SK-N-SH (cell line): ENCODE measurements at regions not wholly inside any gene's neighbourhood (a gene's known extent, or its start where the extent isn't known, plus 50 kb on each side); places are given as distances from the start of the nearest gene placed in this dataset.

Source experiments
- CTCF ChIA-PET: fragments of 300-600, 350-600 bp; formaldehyde crosslinking; extraction: SDS; loops from one replicate; lab custom pipeline; 2021; lab: Yijun Ruan, JAX
- POLR2A ChIA-PET: fragments of 350-600 bp; sonication (Branson Sonifier 250); formaldehyde crosslinking; extraction: SDS; loops from one replicate; lab custom pipeline; 2020; ENCODE audit warnings: antibody characterized with exemption, inconsistent platforms; lab: Yijun Ruan, JAX
- DNase-seq: peaks from one replicate; pipeline ENCODE4 v3.0.0; 2012
- H2AFZ ChIP-seq: fragments of 200-600 bp; sonication (generic); 2 replicates; pipeline ENCODE4 v1.8.1; 2016; ENCODE audit warnings: antibody characterized with exemption, mild to moderate bottlenecking, low read depth
- H3F3A ChIP-seq: fragments of 200-600 bp; sonication (generic); replicated peaks from 2 replicates; pipeline ENCODE3; 2016; ENCODE audit warnings: antibody characterized with exemption, mild to moderate bottlenecking; ENCODE audit not compliant: insufficient read depth
- H3K27ac ChIP-seq, 2 experiments: fragments of 200-500 bp in 1 of 2; fragments of 200-600 bp in 1 of 2; sonication (Bioruptor generic) in 1 of 2; sonication (generic), shearing (Covaris generic) in 1 of 2; 2 replicates each; pipeline versions ENCODE4 v1.5.1 to v1.6.1; 2014 to 2016; ENCODE audit warnings: low read depth in 2 of 2, inconsistent platforms in 1 of 2, low read length in 1 of 2, mild to moderate bottlenecking in 1 of 2, mixed read lengths in 1 of 2
- H3K27me3 ChIP-seq: fragments of 200-600 bp; sonication (generic), shearing (Covaris generic); 2 replicates; pipeline ENCODE4 v1.6.1; 2016; ENCODE audit warnings: mixed run types; ENCODE audit not compliant: insufficient read depth
- H3K36me3 ChIP-seq, 2 experiments: fragments of 200-500 bp in 1 of 2; fragments of 200-600 bp in 1 of 2; sonication (Bioruptor generic) in 1 of 2; sonication (generic) in 1 of 2; replicated peaks in 1 of 2; 2 replicates each; pipeline versions ENCODE3 to v1.5.1; 2014 to 2016; ENCODE audit warnings: low read length in 1 of 2, mild to moderate bottlenecking in 1 of 2; ENCODE audit not compliant: insufficient read depth in 2 of 2, control insufficient read depth in 1 of 2
- H3K4me1 ChIP-seq, 2 experiments: fragments of 200-500 bp in 1 of 2; fragments of 200-600 bp in 1 of 2; sonication (Bioruptor generic) in 1 of 2; sonication (generic), shearing (Covaris generic) in 1 of 2; 2 replicates each; pipeline versions ENCODE4 v1.5.1 to v1.6.1; 2014 to 2016; ENCODE audit warnings: low read depth in 1 of 2, low read length in 1 of 2, mixed run types in 1 of 2; ENCODE audit not compliant: insufficient read depth in 2 of 2, control insufficient read depth in 1 of 2
- H3K4me2 ChIP-seq: fragments of 200-600 bp; sonication (generic), shearing (Covaris generic); 2 replicates; pipeline ENCODE4 v1.6.1; 2017; ENCODE audit warnings: mixed run types
- H3K4me3 ChIP-seq, 2 experiments: fragments of 200-500 bp in 1 of 2; fragments of 200-600 bp in 1 of 2; sonication (Bioruptor generic) in 1 of 2; sonication (generic), shearing (Covaris generic) in 1 of 2; 2 replicates each; pipeline versions ENCODE4 v1.5.1 to v1.8.1; 2014 to 2016; ENCODE audit warnings: low read depth in 2 of 2, inconsistent platforms in 1 of 2, low read length in 1 of 2, mild to moderate bottlenecking in 1 of 2, mixed read lengths in 1 of 2, moderate library complexity in 1 of 2
- H3K79me2 ChIP-seq: fragments of 200-600 bp; sonication (generic); 2 replicates; pipeline ENCODE4 v1.8.1; 2017; ENCODE audit warnings: mild to moderate bottlenecking; ENCODE audit not compliant: insufficient read depth
- H3K9ac ChIP-seq: fragments of 200-600 bp; sonication (generic); 2 replicates; pipeline ENCODE4 v1.6.1; 2017; ENCODE audit warnings: mixed run types
- H3K9me2 ChIP-seq: fragments of 200-600 bp; sonication (generic); 2 replicates; pipeline ENCODE4 v1.6.1; 2017; ENCODE audit warnings: mixed run types
- H3K9me3 ChIP-seq: fragments of 200-600 bp; sonication (generic); 2 replicates; pipeline ENCODE4 v1.6.1; 2017; ENCODE audit warnings: mixed run types, mild to moderate bottlenecking, moderate library complexity
- H4K20me1 ChIP-seq: fragments of 200-600 bp; sonication (generic); 2 replicates; pipeline ENCODE4 v1.6.1; 2017; ENCODE audit warnings: mild to moderate bottlenecking, mixed run types; ENCODE audit not compliant: insufficient read depth
- EP300 ChIP-seq, 2 experiments: IDR thresholded peaks; 2 replicates each; pipeline versions ENCODE4 v1.4.0 to v1.6.1; 2012; ENCODE audit warnings: borderline replicate concordance in 1 of 2, low read depth in 1 of 2, low read length in 1 of 2
- FOSL2 ChIP-seq: IDR thresholded peaks from 2 replicates; pipeline ENCODE4 v1.4.0; 2012; ENCODE audit warnings: low read depth, mild to moderate bottlenecking, moderate library complexity, borderline replicate concordance
- GABPA ChIP-seq: IDR thresholded peaks from 2 replicates; pipeline ENCODE4 v1.4.0; 2012; ENCODE audit warnings: low read depth, mild to moderate bottlenecking
- GATA2 ChIP-seq: sonication (generic); formaldehyde crosslinking; IDR thresholded peaks from 2 replicates; pipeline ENCODE4 v1.5.0; 2020; ENCODE audit warnings: mild to moderate bottlenecking, missing genetic modification reagents
- RAD21 ChIP-seq: IDR thresholded peaks from 2 replicates; pipeline ENCODE4 v1.6.1; 2012; ENCODE audit warnings: mild to moderate bottlenecking, low read length
- RFX5 ChIP-seq: IDR thresholded peaks from 2 replicates; pipeline ENCODE4 v1.6.1; 2012; ENCODE audit warnings: mild to moderate bottlenecking, improper control_type of control experiment, low read length
- SIN3A ChIP-seq: IDR thresholded peaks from 2 replicates; pipeline ENCODE4 v1.6.1; 2012; ENCODE audit warnings: low read depth, mild to moderate bottlenecking, low read length, moderate library complexity, borderline replicate concordance
- TAF1 ChIP-seq: IDR thresholded peaks from 2 replicates; pipeline ENCODE4 v1.6.1; 2012; ENCODE audit warnings: low read depth, mild to moderate bottlenecking, low read length, moderate library complexity, borderline replicate concordance
- TEAD4 ChIP-seq: IDR thresholded peaks from 2 replicates; pipeline ENCODE4 v1.4.0; 2012; ENCODE audit warnings: mild to moderate bottlenecking, borderline replicate concordance; ENCODE audit not compliant: insufficient read depth
- WGBS: methylation state at CpG from one replicate; pipeline ENCODE4 v1.1.6; 2017; ENCODE audit warnings: low lambda C conversion rate; 5-methylcytosine and 5-hydroxymethylcytosine counted together
- TF ChIP-seq, protein P1 (sequence below): IDR thresholded peaks from 2 replicates; pipeline ENCODE4 v1.4.0; 2012; ENCODE audit warnings: low read depth, borderline replicate concordance
- TF ChIP-seq, protein P2 (sequence below): IDR thresholded peaks from 2 replicates; pipeline ENCODE4 v1.4.0; 2012; ENCODE audit warnings: low read depth, borderline replicate concordance
- TF ChIP-seq, protein P3 (sequence below): IDR thresholded peaks from 2 replicates; pipeline ENCODE4; 2012
- TF ChIP-seq, protein P4 (sequence below): fragments of 150-350 bp; IDR thresholded peaks from 2 replicates; pipeline ENCODE4 v1.6.1; 2017; ENCODE audit warnings: antibody characterized with exemption, low read length, low read depth, borderline replicate concordance

DNA sequence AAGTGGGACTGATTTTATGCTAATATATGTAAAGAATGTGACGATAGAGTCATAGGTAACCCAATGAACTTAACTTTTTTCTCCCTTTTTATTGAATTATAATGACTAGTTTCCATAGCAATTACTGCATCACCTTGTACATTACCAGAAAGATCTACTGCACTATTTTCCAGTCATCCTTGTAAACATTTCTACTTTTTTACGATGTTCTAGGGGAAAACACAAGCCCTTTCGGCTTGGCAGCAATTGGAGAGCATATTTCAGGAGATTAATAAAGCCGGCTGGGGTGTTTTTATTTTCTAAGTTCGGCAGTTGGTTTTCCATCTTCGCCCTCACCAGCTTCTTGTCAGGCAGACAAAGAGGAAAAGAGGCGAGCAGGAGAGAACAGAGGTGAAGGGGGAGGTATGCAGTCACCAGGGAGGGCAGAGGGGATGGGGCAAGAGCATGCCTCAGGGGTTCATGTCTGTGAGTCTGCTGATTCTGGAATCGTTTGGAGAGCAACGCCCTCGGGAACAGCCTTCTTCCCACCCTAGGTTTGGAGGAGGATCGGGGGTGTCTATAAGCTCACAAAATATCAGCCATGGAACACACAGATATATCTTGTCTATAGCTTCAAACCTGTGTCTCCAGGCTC, 476.4 kb downstream of the MIAT start:
- no peaks in the 10 kb centered on the region for H3K79me2 ChIP-seq
- no peak for DNase-seq
- no peaks in the 10 kb centered on the region for H4K20me1 ChIP-seq
- no peak overlapping the region for H3K4me2 ChIP-seq
- H3K9ac ChIP-seq = no peak overlapping the region
- no peaks in the 10 kb centered on the region for H3K9me3 ChIP-seq
- TF ChIP-seq SIN3A (no peak), TEAD4 (no peak), RFX5 (no peak), RAD21 (no peak), GABPA (no peak), GATA2 (CRISPR knock-in tag) (no peak), EP300 (IDR thresholded peaks at IDR 0.05; ENCODE audit: borderline replicate concordance in 1 of 2, low read depth in 1 of 2, low read length in 1 of 2) (no peak)
- TF ChIP-seq, protein P1, sequence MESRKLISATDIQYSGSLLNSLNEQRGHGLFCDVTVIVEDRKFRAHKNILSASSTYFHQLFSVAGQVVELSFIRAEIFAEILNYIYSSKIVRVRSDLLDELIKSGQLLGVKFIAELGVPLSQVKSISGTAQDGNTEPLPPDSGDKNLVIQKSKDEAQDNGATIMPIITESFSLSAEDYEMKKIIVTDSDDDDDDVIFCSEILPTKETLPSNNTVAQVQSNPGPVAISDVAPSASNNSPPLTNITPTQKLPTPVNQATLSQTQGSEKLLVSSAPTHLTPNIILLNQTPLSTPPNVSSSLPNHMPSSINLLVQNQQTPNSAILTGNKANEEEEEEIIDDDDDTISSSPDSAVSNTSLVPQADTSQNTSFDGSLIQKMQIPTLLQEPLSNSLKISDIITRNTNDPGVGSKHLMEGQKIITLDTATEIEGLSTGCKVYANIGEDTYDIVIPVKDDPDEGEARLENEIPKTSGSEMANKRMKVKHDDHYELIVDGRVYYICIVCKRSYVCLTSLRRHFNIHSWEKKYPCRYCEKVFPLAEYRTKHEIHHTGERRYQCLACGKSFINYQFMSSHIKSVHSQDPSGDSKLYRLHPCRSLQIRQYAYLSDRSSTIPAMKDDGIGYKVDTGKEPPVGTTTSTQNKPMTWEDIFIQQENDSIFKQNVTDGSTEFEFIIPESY = no peak
- TF ChIP-seq, protein P2, sequence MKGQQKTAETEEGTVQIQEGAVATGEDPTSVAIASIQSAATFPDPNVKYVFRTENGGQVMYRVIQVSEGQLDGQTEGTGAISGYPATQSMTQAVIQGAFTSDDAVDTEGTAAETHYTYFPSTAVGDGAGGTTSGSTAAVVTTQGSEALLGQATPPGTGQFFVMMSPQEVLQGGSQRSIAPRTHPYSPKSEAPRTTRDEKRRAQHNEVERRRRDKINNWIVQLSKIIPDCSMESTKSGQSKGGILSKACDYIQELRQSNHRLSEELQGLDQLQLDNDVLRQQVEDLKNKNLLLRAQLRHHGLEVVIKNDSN = no peak
- TF ChIP-seq, protein P3, sequence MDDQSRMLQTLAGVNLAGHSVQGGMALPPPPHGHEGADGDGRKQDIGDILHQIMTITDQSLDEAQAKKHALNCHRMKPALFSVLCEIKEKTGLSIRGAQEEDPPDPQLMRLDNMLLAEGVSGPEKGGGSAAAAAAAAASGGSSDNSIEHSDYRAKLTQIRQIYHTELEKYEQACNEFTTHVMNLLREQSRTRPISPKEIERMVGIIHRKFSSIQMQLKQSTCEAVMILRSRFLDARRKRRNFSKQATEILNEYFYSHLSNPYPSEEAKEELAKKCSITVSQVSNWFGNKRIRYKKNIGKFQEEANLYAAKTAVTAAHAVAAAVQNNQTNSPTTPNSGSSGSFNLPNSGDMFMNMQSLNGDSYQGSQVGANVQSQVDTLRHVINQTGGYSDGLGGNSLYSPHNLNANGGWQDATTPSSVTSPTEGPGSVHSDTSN = no peak
- TF ChIP-seq, protein P4, sequence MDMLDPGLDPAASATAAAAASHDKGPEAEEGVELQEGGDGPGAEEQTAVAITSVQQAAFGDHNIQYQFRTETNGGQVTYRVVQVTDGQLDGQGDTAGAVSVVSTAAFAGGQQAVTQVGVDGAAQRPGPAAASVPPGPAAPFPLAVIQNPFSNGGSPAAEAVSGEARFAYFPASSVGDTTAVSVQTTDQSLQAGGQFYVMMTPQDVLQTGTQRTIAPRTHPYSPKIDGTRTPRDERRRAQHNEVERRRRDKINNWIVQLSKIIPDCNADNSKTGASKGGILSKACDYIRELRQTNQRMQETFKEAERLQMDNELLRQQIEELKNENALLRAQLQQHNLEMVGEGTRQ = no peak
- TF ChIP-seq, all 33 proteins: peak for 0
- H3K27me3 ChIP-seq = no peaks in the 10 kb centered on the region
- no peaks in the 10 kb centered on the region for H3K9me2 ChIP-seq
- H3K4me1 ChIP-seq = peaks cover 0 to 2% of the 10 kb centered on the region in 2 experiments; a peak in 2 of 4 replicates
- CTCF ChIA-PET = interaction anchor here (0.9 to 1.1 kb wide), 2 partner anchors 23 to 70 kb away, joined by 3 read pairs; no protein-coding TSS in a partner anchor
- H3K27ac ChIP-seq = no peak overlapping the region
- POLR2A ChIA-PET = interaction anchor here (0.6 kb wide), 1 partner anchor 143 kb away, joined by 3 read pairs; no protein-coding TSS in a partner anchor
- no peak overlapping the region for H3K4me3 ChIP-seq
- no peak overlapping the region for H2AFZ ChIP-seq
- WGBS = 74% methylated on average over 10 of the region's 11 CpGs
- H3K36me3 ChIP-seq = no peaks in the 10 kb centered on the region
- no peaks in the 10 kb centered on the region for H3F3A ChIP-seq

DNA sequence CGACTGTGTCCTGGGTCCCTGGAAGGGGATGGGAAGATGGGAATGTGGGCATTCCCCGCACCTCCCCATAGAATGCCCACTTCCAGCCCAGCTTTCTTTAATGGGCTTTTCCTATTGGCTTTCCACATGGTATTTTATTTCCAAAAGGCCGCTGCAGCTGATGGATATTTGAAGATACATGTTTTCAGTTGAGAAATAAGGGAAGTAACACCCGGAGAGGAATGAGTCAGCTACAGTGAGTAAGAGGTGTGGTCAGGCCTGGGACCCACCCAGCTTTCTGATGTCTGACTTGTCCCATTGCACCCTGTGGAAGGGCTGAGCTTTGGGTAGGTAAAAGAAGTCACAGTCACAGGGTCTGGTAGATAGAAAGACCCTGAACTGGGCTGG, 476.9 kb downstream of the MIAT start:
- ChIA-PET POLR2A (no interaction called here), CTCF (interaction anchor here (0.9 kb wide), 1 partner anchor 24 kb away, joined by 3 read pairs; no protein-coding TSS in a partner anchor)
- no peak overlapping the region for H3K4me3 ChIP-seq
- TF ChIP-seq TAF1 = no peak
- 0 out of 2 replicates have a peak, but pooled peaks have one; percentile 5 for TF ChIP-seq FOSL2
- H3K9ac ChIP-seq = no peak overlapping the region
- no peaks in the 10 kb centered on the region for H3K9me3 ChIP-seq
- H2AFZ ChIP-seq = no peak overlapping the region
- no peaks in the 10 kb centered on the region for H3K36me3 ChIP-seq
- H3F3A ChIP-seq = no peaks in the 10 kb centered on the region
- no peak for DNase-seq
- H3K79me2 ChIP-seq = no peaks in the 10 kb centered on the region
- no peaks in the 10 kb centered on the region for H4K20me1 ChIP-seq
- no peak overlapping the region for H3K4me2 ChIP-seq
- 21% methylated on average over 3 of the region's 4 CpGs for WGBS
- H3K9me2 ChIP-seq = no peaks in the 10 kb centered on the region
- H3K27me3 ChIP-seq = no peaks in the 10 kb centered on the region
- H3K4me1 ChIP-seq = peaks cover 0 to 2% of the 10 kb centered on the region in 2 experiments; a peak in 2 of 4 replicates
- no peak overlapping the region for H3K27ac ChIP-seq
